K562 (cell line): ENCODE measurements at regions not wholly inside any gene's neighbourhood (a gene's known extent, or its start where the extent isn't known, plus 50 kb on each side); places are given as distances from the start of the nearest gene placed in this dataset.

ENCODE experiments used
- ARID3A ChIP-seq: IDR thresholded peaks from 2 replicates; pipeline ENCODE4 v1.6.1; 2012; ENCODE audit warnings: low read depth, low read length, improper control_type of control experiment, borderline replicate concordance
- ARNT ChIP-seq, 2 experiments: fragments of 450-650 bp; IDR thresholded peaks; 2 replicates each; pipeline ENCODE4 v1.6.1; 2016; ENCODE audit warnings: mild to moderate bottlenecking in 1 of 2
- BRF2 ChIP-seq: IDR thresholded peaks from 3 replicates; pipeline ENCODE4 v1.6.1; 2011; ENCODE audit warnings: borderline replicate concordance, mild to moderate bottlenecking; ENCODE audit not compliant: insufficient read length, insufficient read depth
- CEBPG ChIP-seq, 3 experiments: fragments of 200-800 bp in 1 of 3; sonication (Bioruptor generic) in 1 of 3; sonication (generic) in 1 of 3; formaldehyde crosslinking in 1 of 3; IDR thresholded peaks in 2 of 3; conservative IDR thresholded peaks in 1 of 3; 2 replicates each; pipeline versions ENCODE4 v1.6.1 to v1.8.0; 2016 to 2022; ENCODE audit warnings: missing compliant biosample characterization in 2 of 3, missing genetic modification characterization in 2 of 3, mild to moderate bottlenecking in 1 of 3, missing genetic modification reagents in 1 of 3
- CTCF ChIP-seq, 3 experiments: IDR thresholded peaks in 2 of 3; conservative IDR thresholded peaks in 1 of 3; 2 replicates each; pipeline ENCODE4 v1.5.1; 2011 to 2012; ENCODE audit warnings: low read length in 3 of 3, mild to moderate bottlenecking in 3 of 3, control low read depth in 2 of 3, improper control_type of control experiment in 1 of 3, inconsistent platforms in 1 of 3, low read depth in 1 of 3, mixed read lengths in 1 of 3, moderate library complexity in 1 of 3; ENCODE audit not compliant: insufficient read depth in 2 of 3
- ETV6 ChIP-seq, 3 experiments: fragments of 150-350 bp in 1 of 3; sonication (generic) in 1 of 3; formaldehyde crosslinking in 1 of 3; IDR thresholded peaks; 2 replicates each; pipeline versions ENCODE4 v1.6.1 to v1.8.0; 2014 to 2022; ENCODE audit warnings: borderline replicate concordance in 2 of 3, low read depth in 2 of 3, antibody characterized with exemption in 1 of 3, low read length in 1 of 3, mild to moderate bottlenecking in 1 of 3, missing genetic modification reagents in 1 of 3
- FOS ChIP-seq: IDR thresholded peaks from 3 replicates; pipeline ENCODE4 v1.6.1; 2011; ENCODE audit not compliant: insufficient read length; ENCODE audit errors: extremely low read depth
- MYBL2 ChIP-seq, 2 experiments: fragments of 450-650 bp in 1 of 2; sonication (generic) in 1 of 2; formaldehyde crosslinking in 1 of 2; IDR thresholded peaks; 2 replicates each; pipeline versions ENCODE4 v1.6.1 to v1.8.1; 2017 to 2022; ENCODE audit warnings: borderline replicate concordance in 1 of 2, inconsistent platforms in 1 of 2, low read depth in 1 of 2, mild to moderate bottlenecking in 1 of 2, missing genetic modification reagents in 1 of 2, moderate library complexity in 1 of 2
- RBBP5 ChIP-seq: fragments of 200-600 bp; sonication (generic); IDR thresholded peaks from 2 replicates; pipeline ENCODE4 v1.6.1; 2012; ENCODE audit warnings: borderline replicate concordance, mild to moderate bottlenecking, low read length, control low read depth, inconsistent platforms; ENCODE audit not compliant: insufficient read depth, poor library complexity, severe bottlenecking
- TF ChIP-seq, protein P1 (sequence below), 2 experiments: fragments of 450-650 bp; formaldehyde crosslinking in 1 of 2; IDR thresholded peaks; 2 replicates each; pipeline versions ENCODE4 v1.4.0 to v1.6.1; 2014 to 2020; ENCODE audit warnings: mild to moderate bottlenecking in 2 of 2, borderline replicate concordance in 1 of 2, low read depth in 1 of 2

GRCh38 chr3:137116619-137117018 is 158.8 kb downstream of the IL20RB start:
- TF ChIP-seq ARNT (IDR thresholded peaks at IDR 0.05) (no peak), CTCF (IDR thresholded peaks at IDR 0.05 in 2 of 3, conservative IDR thresholded peaks at IDR 0.05 in 1 of 3; ENCODE audit: insufficient read depth in 2 of 3, low read depth in 1 of 3, low read length in 3 of 3) (no peak), FOS (no peak), MYBL2 (IDR thresholded peaks at IDR 0.05; ENCODE audit: low read depth) (no peak), MYBL2 (CRISPR knock-in tag; IDR thresholded peaks at IDR 0.05; ENCODE audit: borderline replicate concordance) (no peak), ARID3A (no peak), RBBP5 (no peak), BRF2 (no peak), ETV6 (IDR thresholded peaks at IDR 0.05; ENCODE audit: borderline replicate concordance in 1 of 2, low read depth in 2 of 2, low read length in 1 of 2) (no peak), ETV6 (CRISPR knock-in tag; IDR thresholded peaks at IDR 0.05; ENCODE audit: borderline replicate concordance) (no peak), CEBPG (CRISPR knock-in tag; IDR thresholded peaks at IDR 0.05) (no peak), CEBPG (tag; conservative IDR thresholded peaks at IDR 0.05 in 1 of 2, IDR thresholded peaks at IDR 0.05 in 1 of 2) (no peak)
- TF ChIP-seq, protein P1, sequence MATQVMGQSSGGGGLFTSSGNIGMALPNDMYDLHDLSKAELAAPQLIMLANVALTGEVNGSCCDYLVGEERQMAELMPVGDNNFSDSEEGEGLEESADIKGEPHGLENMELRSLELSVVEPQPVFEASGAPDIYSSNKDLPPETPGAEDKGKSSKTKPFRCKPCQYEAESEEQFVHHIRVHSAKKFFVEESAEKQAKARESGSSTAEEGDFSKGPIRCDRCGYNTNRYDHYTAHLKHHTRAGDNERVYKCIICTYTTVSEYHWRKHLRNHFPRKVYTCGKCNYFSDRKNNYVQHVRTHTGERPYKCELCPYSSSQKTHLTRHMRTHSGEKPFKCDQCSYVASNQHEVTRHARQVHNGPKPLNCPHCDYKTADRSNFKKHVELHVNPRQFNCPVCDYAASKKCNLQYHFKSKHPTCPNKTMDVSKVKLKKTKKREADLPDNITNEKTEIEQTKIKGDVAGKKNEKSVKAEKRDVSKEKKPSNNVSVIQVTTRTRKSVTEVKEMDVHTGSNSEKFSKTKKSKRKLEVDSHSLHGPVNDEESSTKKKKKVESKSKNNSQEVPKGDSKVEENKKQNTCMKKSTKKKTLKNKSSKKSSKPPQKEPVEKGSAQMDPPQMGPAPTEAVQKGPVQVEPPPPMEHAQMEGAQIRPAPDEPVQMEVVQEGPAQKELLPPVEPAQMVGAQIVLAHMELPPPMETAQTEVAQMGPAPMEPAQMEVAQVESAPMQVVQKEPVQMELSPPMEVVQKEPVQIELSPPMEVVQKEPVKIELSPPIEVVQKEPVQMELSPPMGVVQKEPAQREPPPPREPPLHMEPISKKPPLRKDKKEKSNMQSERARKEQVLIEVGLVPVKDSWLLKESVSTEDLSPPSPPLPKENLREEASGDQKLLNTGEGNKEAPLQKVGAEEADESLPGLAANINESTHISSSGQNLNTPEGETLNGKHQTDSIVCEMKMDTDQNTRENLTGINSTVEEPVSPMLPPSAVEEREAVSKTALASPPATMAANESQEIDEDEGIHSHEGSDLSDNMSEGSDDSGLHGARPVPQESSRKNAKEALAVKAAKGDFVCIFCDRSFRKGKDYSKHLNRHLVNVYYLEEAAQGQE (IDR thresholded peaks at IDR 0.05; ENCODE audit: borderline replicate concordance), result no peak
- TF ChIP-seq, protein P1 (CRISPR knock-in tag; IDR thresholded peaks at IDR 0.05; ENCODE audit: low read depth), result no peak
